Cardiac muscle cell (in vitro differentiated cells and primary cell): ENCODE measurements at regions not wholly inside any gene's neighbourhood (a gene's known extent, or its start where the extent isn't known, plus 50 kb on each side); places are given as distances from the start of the nearest gene placed in this dataset.
A peak's percentile ranks its signal among the peaks of the same experiment; 100 is the strongest.

Experiments used
- DNase-seq, 2 donors: peaks; one replicate each; pipeline versions ENCODE4 v3.0.0 to v3.0.0-alpha.2; 2010 to 2017; ENCODE audit warnings: low read depth in 1 of 2, low spot score in 1 of 2
- H3K27ac ChIP-seq: fragments of 200-600 bp; sonication (generic); 2 replicates; pipeline ENCODE4 v1.5.1; 2016
- H3K27me3 ChIP-seq: fragments of 200-600 bp; sonication (generic); 2 replicates; pipeline ENCODE4 v1.6.0; 2016; ENCODE audit warnings: control low read depth
- H3K36me3 ChIP-seq: fragments of 200-600 bp; sonication (generic); 2 replicates; pipeline ENCODE4 v1.5.1; 2016; ENCODE audit warnings: control low read depth
- H3K4me1 ChIP-seq: fragments of 200-600 bp; sonication (generic); 2 replicates; pipeline ENCODE4 v1.8.1; 2017; ENCODE audit warnings: low read depth, mild to moderate bottlenecking, mixed run types
- H3K4me3 ChIP-seq: fragments of 200-600 bp; sonication (generic); 2 replicates; pipeline ENCODE4 v1.5.1; 2016; ENCODE audit warnings: mild to moderate bottlenecking
- H3K9me3 ChIP-seq: fragments of 200-600 bp; sonication (generic); 2 replicates; pipeline ENCODE4 v1.5.1; 2017; ENCODE audit warnings: low read depth, mild to moderate bottlenecking, control low read depth
- TF ChIP-seq, protein P1 (sequence below): IDR thresholded peaks from 2 replicates; pipeline ENCODE4 v1.5.1; 2012; ENCODE audit warnings: low read depth, mild to moderate bottlenecking, low read length

DNA sequence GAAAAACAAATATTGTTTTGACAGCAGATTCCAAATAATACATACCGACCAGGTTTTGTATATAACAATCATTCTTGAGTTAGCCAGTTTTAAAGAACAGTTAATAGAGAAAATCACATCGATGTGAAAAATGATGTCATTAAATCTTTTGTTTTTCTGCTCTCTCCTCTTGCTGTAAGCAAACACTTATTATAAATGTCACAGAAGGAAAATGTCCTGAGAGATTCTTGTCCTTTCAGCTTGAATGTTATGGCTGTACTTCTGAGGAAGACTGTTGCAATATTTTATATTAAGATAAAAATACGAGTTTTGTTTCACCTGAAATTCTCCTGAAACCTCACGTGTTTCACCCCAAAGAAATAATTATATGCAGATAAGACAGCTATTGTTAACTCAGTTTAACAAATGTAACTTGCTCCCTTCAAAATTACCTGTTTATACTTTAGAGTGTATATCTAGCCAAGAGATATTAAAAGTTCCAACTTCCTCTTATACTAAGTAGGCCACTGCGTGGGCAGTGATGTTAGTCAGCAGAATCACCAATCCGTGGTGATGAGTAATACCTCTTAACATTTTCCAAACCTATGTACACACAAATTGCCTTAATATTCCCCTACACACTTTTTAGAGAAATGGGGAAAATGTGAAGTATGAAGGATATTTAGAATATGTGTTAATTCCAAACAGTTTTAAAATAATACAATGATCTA, 1111.4 kb upstream of the CITED2 start:
- Histone ChIP-seq H3K27me3 (no peaks in the 10 kb centered on the region), H3K36me3 (no peaks in the 10 kb centered on the region), H3K9me3 (no peaks in the 10 kb centered on the region), H3K4me1 (no peaks in the 10 kb centered on the region), H3K27ac (no peak overlapping the region), H3K4me3 (no peak overlapping the region)
- TF ChIP-seq, protein P1, sequence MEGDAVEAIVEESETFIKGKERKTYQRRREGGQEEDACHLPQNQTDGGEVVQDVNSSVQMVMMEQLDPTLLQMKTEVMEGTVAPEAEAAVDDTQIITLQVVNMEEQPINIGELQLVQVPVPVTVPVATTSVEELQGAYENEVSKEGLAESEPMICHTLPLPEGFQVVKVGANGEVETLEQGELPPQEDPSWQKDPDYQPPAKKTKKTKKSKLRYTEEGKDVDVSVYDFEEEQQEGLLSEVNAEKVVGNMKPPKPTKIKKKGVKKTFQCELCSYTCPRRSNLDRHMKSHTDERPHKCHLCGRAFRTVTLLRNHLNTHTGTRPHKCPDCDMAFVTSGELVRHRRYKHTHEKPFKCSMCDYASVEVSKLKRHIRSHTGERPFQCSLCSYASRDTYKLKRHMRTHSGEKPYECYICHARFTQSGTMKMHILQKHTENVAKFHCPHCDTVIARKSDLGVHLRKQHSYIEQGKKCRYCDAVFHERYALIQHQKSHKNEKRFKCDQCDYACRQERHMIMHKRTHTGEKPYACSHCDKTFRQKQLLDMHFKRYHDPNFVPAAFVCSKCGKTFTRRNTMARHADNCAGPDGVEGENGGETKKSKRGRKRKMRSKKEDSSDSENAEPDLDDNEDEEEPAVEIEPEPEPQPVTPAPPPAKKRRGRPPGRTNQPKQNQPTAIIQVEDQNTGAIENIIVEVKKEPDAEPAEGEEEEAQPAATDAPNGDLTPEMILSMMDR: no peak
- peak in 1 of 2 donors; percentile 91 for DNase-seq

GRCh38 chr6:140480852-140481251, 1106.4 kb upstream of the CITED2 start:
- no peak overlapping the region for H3K27ac ChIP-seq
- TF ChIP-seq, protein P1: no peak
- no peaks in the 10 kb centered on the region for H3K36me3 ChIP-seq
- peak in 1 of 2 donors; percentile 70 for DNase-seq
- no peaks in the 10 kb centered on the region for H3K27me3 ChIP-seq
- no peaks in the 10 kb centered on the region for H3K9me3 ChIP-seq
- H3K4me3 ChIP-seq: no peak overlapping the region
- no peaks in the 10 kb centered on the region for H3K4me1 ChIP-seq

DNA sequence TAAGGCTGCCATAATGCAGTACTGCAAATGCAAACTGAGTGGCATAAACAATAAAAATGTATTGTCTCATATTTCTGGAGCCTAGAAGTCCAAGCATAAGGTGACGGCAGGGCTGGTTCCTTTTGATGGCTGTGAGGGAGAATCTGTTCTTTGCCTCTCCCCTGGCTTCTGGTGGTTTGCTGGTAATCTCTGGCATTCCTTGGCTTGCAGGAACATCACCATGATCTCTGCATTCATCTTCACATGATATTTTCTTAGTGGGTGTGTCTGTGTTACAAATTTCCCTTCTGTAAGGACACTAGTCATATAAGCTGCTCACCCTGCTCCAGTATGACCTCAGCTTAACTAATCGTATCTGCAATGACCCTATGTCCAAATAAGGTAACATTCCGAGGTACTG, 1104.2 kb upstream of the CITED2 start:
- no peaks in the 10 kb centered on the region for H3K4me1 ChIP-seq
- TF ChIP-seq, protein P1: no peak
- no peak overlapping the region for H3K4me3 ChIP-seq
- no peak overlapping the region for H3K27ac ChIP-seq
- H3K36me3 ChIP-seq: no peaks in the 10 kb centered on the region
- no peak for DNase-seq
- H3K9me3 ChIP-seq: no peaks in the 10 kb centered on the region
- no peaks in the 10 kb centered on the region for H3K27me3 ChIP-seq

DNA sequence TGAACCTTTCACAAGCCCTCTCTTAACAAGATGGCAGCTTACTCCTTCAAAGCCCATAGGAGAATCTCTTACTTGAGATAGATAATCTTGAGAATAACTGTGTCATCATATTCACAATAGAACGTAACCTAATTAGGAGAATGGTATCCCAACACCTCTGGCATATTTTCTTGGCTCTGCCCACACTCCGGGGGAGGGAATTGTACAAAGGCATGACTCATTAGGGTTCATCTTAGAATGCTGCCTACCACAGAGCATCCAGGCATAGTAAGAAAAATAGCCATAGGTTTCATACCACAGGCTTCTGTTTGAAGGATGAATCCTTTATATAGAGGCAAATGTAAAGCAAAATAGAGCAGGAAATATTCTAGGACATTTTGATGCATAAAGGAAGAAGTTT, 1100.6 kb upstream of the CITED2 start:
- Histone ChIP-seq H3K36me3 (no peaks in the 10 kb centered on the region), H3K4me1 (no peaks in the 10 kb centered on the region), H3K27me3 (no peaks in the 10 kb centered on the region), H3K9me3 (no peaks in the 10 kb centered on the region), H3K4me3 (no peak overlapping the region), H3K27ac (no peak overlapping the region)
- TF ChIP-seq, protein P1: no peak
- peak in 1 of 2 donors; percentile 34 for DNase-seq

DNA sequence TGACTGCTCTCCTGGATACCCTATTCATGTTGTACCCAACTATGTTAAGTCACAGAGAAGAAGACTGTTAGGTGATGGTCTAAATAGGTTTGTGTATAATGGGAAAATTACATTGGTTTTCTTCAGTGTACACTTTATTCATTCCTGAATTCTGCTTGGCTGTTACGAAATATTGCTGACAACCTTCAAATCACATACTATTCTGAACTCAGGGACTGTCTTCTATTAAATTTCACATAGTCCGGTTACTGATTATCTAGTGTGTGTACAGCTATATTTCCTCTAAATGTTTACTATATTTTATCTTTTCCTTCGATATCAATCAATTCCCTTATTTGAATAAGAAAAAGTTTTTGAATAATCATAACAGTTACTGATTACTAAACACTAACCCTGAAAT, 1090.3 kb upstream of the CITED2 start:
- no peaks in the 10 kb centered on the region for H3K4me1 ChIP-seq
- DNase-seq: no peak
- no peaks in the 10 kb centered on the region for H3K36me3 ChIP-seq
- H3K27me3 ChIP-seq: no peaks in the 10 kb centered on the region
- no peaks in the 10 kb centered on the region for H3K9me3 ChIP-seq
- H3K27ac ChIP-seq: no peak overlapping the region
- TF ChIP-seq, protein P1: no peak
- H3K4me3 ChIP-seq: no peak overlapping the region

DNA sequence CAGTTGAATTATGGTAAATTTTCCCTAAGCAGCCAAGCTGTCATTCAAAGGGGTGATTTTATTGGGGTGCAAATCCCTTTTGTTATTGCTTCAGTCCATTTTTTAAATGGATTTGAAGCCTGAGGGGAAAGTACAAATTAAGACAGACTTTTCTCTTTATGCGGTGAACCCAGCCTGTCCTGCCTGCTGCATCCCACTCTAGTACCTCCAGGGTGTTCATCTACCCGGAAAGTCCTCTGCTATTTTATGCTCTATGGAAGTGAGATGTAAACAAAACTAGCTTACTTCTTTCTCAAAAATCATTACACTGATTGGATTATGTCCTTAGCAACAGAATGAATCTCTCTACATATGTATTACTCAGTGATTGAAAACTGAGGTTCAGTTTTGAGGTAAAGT, 1088.9 kb upstream of the CITED2 start:
- TF ChIP-seq, protein P1: no peak
- Histone ChIP-seq H3K4me1 (no peaks in the 10 kb centered on the region), H3K27ac (no peak overlapping the region), H3K9me3 (no peaks in the 10 kb centered on the region), H3K36me3 (no peaks in the 10 kb centered on the region), H3K27me3 (no peaks in the 10 kb centered on the region), H3K4me3 (no peak overlapping the region)
- DNase-seq: no peak
